Body of pancreas (tissue), 4 donors: ENCODE measurements at regions not wholly inside any gene's neighbourhood (a gene's known extent, or its start where the extent isn't known, plus 50 kb on each side); places are given as distances from the start of the nearest gene placed in this dataset.
A peak's percentile ranks its signal among the peaks of the same experiment; 100 is the strongest.

Source experiments
- CTCF ChIP-seq, 7 experiments: fragments of 450-650 bp in 4 of 7; fragments of 200-600 bp in 3 of 7; sonication (generic) in 3 of 7; IDR thresholded peaks; one replicate each; pipeline ENCODE4 v1.5.1; 2016 to 2019; ENCODE audit warnings: antibody characterized with exemption in 7 of 7
- POLR2A ChIP-seq, 3 donors: fragments of 450-650 bp; IDR thresholded peaks; one replicate each; pipeline ENCODE4 v1.6.1; 2016; ENCODE audit warnings: antibody characterized with exemption in 3 of 3, mild to moderate bottlenecking in 2 of 3

GRCh38 chr4:22897520-22898108 is 204.9 kb downstream of the GBA3 start:
- TF ChIP-seq POLR2A (IDR thresholded peaks at IDR 0.05) (no peak), CTCF (IDR thresholded peaks at IDR 0.05) (peak; percentile 59 to 78 (median 67))
